GM04503 (cell line): ENCODE measurements at regions not wholly inside any gene's neighbourhood (a gene's known extent, or its start where the extent isn't known, plus 50 kb on each side); places are given as distances from the start of the nearest gene placed in this dataset.

Source experiments
- DNase-seq: peaks from one replicate; pipeline ENCODE4 v3.0.0-alpha.2; 2012; ENCODE audit warnings: low read depth

DNA sequence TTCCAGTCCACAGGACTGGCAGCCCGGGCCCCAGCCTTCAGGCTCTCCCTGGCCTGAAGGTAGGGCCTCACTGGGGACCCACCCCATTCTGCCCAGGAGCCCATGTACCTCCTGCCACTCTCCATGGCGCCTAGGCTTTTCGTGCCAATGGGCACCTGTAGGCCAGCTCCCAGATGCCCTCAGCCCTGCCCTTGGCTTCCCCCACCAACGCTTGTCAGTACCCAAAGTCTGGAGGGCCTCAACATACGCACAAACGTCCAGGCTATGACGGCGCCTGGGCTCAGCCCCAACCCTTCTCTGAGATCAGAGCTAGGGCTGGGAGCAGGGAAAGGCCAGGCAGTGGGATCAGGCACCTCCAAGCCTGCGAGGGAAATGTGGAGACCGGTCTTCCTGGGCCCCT is 816.9 kb upstream of the LUZP2 start:
- no peak for DNase-seq

DNA sequence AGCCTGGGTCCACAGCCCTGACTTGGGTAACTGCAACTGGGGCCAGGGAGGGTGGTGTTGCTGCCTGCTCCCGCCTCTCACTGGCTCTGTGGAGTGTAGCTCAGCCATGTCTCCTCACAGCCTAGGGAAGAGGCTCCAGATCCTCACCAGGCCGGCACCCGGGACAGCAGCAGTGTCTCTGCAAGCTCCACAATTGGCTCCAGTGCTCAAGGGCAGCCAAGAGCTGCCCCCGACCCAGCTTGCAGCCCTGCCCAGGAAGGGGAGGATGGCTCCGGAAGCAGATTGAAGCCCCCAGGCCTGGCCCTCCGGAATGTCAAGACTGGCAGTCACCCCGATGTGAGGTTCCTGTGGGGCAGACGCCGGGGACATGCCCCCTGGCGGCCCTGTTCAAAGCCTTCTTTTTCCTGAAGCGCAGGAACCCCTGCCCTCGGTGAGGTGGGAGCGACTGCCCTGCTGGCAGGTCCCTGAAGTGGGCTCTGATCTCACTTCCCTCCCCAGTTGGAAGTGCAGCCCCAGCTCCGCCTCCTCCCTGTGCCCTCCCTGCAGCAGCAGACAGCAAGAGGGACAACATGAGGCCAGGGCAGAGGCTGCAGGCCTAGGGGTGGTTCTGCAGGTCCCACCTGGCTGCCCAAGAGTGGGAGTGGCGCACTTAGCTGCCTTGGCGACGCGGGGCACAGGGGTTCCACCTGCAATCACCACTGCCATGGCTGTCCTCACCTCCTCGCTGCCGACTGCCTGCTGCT is 816.2 kb upstream of the LUZP2 start:
- no peak for DNase-seq

DNA sequence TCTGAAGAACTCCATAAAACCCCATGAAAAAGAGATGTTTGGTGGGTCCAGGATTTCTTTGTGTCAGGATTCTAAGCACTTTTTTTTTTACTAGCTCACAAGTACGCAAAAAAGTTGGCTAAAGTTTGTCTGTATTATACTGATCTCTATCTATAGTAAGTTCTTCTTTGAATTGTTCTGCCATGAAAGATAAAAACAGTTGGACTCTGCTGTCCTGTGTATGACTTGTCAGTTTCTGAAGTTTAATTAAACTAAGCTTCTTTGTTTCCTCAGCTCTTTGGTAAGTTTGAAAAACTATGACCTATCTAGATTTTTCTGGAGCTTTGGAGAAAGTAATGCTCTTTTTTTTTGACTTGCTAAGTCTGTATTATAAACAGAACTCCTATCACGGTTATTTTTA is 812.2 kb upstream of the LUZP2 start:
- DNase-seq, result no peak

DNA sequence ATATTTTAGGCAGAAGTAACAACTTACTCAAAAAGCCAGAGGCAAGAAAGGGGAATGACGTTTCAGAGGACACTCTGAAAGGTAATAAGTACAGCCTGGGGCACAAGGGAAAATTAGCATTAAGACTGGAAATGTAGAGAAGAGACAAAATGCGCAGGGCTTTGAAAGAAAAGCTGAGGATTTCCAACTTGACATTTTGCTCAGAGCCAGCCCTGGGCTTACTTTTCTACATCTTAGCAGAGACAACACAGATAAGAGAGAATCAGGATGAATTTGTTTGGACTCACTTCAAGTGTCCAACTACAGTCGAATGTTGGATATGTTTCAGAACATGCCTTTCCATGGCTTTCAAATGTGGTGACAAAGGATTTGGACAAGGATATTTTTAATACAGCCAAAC is 808.9 kb upstream of the LUZP2 start:
- DNase-seq, result no peak

DNA sequence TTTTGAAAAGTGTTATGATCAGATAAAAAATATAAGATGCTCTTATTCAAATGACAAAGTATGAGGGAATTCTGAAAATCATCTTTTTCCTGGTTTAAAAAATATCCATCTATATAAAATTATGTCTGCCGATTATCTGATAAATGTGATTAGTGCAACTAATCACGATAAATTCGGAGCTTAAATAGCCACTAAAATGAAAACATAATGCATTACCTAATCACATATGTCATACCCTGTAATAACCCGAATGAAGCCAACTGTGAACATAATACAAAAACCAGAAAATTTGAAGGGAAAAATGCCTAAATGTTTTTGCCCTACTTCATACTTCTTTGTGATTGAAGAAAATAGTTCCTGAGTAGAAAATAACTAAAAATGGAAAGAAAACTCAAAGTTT is 808.4 kb upstream of the LUZP2 start:
- no peak for DNase-seq

DNA sequence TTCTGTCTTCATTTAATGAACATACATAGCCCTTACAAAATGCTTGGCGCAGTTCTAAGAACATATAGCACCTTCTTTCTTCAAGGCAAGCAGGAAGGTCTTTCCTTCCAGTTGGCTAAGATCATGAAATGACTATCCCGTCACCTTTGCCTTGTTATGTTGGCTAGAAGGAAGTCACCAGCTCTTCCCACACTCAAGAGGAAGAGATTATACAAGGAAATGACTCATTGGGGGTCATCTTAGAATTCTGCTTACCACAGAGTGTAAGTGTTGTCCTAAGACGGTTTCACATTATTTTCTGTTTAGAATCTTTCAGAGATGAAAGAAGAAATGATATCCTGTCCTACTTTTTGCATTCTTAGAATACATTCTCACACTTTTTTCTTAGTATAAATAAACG is 808.0 kb upstream of the LUZP2 start:
- DNase-seq, result no peak

DNA sequence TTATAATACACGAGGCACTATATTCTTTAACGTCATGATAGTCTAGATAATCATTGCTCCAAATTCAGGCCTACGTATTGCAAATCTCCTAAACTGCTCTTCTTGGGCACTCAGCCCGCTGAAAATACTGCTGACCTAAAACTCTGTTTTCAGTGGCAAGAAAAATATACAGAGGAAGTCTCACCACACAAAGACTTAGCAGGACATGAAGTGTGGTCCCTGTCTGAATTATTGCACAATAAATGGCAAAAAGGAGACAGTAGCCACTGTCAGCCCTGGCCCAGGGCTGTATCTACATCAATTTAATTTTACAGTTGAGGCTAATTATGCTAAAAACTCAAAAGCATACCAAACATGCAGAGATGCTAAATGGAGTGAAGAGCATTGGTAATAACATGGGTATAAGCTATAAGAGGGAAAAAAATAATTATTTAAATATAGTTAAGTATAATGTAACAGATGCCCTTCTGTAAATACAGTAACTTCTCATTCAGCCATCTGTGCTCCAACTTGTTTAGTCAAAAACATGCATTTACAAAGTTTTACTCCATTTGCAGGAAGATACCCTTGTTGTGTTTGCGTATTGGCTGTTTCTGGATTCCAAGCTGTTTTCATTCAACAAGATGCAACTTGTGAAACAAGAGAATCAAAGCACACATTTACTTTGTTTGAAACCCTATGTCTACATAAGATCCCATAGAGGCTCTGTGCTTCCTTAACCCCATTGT is 800.0 kb upstream of the LUZP2 start:
- DNase-seq, result no peak

DNA sequence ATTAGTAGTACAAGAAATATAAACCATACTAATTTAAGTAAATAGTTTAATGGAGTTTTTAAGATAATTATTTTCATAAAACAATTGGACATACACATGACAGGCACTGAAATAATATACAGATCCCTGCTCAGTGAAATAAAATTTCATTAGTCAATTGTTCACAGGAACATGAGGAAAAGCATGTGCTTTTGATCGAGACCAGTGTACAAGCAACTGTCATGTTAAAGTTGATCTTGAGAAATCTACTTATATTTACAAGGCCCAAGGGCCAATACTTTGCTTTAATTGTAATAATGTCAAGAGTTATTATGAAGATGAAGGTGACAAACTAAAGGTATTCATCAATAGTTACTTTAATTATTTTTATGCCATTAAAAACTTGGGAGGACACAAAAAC is 792.7 kb upstream of the LUZP2 start:
- no peak for DNase-seq

DNA sequence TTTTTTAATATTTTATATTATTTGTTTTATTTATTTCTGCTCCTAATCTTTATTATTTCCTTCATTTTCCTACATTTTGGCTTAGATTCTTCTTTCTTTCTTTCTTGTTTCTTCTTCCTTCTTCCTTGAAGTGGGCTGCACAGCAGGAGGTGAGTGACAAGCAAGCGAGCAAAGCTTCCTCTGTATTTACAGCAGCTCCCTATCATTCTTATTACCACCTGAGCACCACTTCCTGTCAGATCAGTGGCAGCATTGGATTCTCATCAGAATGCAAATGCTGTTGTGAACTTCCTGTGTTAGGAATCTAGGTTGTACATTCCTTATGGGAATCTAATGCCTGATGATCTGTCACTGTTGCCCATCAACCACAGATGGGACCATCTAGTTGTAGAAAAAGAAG is 784.9 kb upstream of the LUZP2 start:
- no peak for DNase-seq

DNA sequence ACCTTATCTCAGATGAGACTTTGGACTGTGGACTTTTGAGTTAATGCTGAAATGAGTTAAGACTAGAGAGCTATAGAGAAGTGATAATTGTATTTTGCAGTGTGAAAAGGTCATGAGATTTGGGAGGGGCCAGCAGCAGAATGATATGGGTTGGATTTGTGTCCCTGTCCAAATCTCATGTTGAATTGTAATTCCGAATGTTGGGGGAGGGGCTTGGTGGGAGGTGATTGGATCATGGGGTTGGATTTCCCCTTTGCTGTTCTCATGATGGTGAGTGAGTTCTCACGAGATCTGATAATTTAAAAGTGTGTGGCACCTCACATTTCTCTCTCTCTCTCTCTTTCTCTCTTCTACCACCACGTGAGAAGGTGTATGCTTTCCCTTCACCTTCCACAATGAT is 777.8 kb upstream of the LUZP2 start:
- DNase-seq, result no peak

DNA sequence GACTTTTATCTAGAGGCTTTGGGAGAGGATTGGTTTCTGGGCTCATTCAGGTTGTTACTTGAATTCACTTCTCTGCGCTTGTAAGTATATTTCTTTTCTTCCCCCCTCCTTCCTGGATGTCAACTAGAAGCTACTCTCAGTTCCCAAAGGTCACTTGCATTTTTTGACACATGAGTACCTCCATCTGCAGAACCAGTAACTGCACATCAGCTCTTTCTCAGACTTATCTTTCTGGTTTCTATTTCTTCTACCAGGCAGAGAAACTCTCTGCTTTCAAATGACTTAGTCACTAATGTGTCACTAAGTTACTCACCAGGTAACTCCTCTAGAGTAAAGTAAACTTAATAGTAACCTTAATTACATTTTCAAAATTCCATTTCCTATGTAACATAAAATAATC is 773.0 kb upstream of the LUZP2 start:
- DNase-seq, result no peak

DNA sequence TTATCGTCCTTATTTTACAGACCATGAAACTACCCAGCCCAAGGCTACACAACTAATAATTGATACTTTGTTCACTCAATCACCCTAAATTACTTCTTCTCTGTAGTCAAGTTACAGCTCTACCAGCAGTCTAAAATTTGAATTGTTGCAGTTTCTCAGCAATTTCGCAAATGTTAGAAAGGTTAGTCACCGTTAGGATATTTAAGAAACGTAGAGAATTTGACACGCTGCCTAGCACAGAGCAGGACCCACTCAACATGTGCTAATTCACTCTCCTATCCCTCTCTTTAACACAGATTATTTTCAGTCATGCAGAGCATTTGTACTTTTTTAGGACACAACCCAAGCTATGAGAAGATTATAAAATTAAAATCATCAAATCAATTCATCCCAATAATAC is 771.1 kb upstream of the LUZP2 start:
- DNase-seq, result no peak

DNA sequence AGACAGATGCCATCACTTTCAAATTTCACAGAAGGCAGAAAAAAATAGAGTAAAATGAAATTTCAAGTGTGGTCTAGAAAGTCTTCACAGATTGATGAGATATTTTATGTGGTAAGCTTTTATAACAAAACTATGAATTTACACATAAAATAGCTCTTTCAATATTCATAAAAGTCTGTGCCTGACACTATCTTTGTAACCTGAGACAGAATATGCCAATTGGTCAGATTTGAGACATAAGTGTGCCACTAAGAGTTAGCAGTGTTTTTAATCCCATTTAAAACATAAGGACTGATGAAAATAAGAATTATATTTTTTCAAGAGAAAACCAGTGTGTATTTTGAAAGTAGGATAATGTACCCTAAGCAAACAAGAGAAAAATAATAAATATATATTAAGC is 769.5 kb upstream of the LUZP2 start:
- no peak for DNase-seq

DNA sequence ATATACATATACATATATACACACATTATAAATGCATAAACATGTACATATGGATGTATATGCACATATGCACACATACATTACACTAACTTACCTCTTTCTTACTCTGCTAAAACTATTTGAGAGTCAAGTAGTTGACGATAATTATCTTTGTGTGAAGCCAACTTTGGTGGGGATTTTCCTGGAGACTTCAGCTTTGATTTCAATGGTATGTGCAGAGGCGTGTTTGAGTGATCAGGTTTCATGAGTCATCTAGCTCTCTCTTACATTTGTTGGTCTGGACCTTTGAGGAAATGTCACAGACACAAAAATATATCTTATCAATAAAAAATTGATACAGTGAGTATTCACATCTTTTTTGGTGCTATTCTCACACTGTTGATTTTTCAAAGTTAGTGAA is 769.1 kb upstream of the LUZP2 start:
- DNase-seq, result no peak

DNA sequence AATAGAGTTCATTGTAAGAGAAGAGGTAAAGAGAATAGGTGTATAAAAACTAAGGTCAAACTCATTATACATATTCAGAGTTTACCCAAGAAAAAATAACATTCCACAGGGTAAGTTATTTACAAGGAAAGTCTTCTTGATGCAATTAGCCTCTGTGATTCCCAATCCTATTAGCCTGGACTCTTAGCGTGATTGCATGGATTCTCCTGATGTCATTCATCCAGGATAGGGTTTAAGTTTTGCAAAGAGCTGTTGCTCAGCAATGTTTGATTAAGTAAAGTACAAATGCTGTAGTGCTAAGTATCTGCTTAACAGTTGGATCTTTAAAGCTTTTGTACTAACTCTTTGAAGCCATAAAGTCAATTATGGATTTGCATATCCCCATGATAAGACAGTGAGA is 767.8 kb upstream of the LUZP2 start:
- DNase-seq, result no peak

DNA sequence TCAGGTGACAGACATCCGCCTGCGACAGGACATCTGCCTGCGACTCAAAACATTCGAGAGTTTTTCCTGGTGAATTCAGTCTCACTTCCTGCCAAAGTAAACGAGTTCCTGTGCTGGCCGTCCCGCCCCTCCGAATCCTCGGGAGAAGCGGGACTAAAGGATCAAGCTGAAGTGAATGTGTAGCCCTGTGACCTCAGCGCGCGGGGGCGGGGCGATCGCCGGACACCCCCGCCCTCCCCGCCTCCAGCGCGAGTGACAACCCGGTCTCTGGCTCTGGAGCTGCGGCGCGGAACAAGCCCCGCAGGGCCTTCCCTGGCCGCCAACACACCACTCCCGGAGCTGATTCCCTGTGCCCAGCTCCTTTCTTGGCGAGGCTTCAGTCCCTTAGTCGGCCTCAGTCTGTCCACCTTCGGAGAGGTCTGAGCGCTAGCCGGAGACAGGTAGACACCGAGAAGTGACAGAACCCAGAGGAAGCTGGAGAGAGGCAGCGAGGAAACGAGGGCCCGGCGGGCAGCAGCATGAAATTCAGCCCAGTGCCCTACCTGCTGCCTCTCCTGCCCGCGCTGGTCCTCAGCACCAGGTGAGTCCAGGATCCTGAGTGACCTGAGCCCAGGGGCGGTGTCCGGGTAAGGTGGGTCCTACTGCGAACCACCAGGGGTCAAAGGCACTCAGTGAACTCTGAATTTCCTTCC is 766.4 kb upstream of the LUZP2 start:
- DNase-seq, result no peak

DNA sequence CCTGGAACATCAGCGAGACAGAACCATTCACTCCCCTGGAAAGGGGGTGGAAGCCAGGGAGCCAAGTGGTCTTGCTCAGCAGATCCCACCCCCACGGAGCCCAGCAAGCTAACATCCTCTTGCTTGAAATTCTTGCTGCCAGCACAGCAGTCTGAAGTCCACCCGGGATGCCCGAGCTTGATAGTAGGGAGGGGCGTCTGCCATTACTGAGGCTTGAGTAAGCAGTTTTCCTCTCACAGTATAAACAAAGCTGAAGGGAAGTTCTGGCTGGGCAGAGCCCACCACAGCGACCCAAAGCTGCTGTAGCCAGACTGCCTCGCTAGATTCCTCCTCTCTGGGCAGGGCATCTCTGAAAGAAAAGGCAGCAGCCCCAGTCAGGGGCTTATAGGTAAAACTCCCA is 764.8 kb upstream of the LUZP2 start:
- DNase-seq, result no peak

DNA sequence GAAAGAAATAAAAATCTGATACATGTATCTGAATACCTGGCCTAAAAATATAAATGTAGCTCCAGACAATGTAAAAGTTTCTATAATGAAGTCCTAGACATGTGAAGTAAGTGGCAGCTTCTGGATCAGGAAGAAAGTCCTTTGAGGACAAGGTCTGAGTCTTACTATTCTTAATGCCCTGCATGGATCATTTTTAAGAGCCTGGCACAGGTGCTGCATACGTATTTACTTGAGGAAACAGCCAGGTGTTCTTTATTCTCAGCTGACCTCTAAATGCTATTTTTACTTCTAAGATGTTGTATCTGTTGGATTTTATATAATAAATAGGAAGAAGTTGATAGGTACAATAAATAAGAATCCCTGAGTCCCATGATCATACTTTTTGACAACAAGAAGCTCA is 750.0 kb upstream of the LUZP2 start:
- no peak for DNase-seq

DNA sequence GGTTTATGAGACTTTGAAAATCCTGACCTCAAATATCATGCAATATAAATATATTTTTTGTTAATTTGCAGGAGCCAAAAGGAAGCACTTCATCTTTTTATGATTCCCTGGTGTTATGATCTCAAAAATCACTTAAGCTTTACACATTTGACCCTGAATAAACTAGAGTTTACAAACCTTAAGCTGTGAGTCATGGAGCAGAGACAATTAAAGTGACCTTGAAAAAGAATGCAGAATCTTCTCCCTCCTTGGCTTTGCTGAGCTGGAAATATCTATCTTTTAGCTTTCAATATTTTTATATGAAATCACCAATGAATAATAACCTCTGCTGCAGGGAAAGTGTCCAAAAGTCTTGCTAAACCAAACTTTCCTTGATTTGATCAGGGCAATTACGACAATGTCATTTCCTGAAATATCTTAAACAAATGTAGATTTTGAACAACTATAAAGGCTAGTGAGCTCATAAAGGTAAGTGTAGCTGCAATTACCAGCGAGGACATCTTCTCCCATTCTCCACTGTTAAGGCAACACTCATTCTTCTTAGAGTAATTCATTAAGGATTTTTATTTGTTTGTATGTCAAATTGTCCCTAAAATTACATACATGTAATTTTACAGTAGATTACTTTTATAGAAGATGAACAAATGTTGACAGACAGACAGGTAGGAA is 747.0 kb upstream of the LUZP2 start:
- DNase-seq, result no peak

DNA sequence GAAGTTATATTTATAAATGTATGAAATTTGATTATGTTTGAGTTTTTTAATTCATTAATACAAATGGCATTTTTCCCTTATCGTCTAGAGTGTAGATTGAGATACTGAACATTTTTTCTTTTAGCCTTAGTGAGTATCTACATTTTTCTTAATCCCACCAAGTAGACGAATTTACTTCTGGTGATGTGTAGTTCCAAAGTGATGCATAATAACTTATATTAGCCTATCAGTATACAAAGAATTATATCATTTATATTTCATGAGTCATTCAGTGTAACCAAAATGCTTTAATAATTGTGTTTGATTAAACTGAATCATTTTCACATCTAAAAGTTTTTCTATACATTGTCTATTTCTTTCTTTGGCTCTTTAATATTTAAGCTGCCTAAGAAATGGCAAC is 745.6 kb upstream of the LUZP2 start:
- DNase-seq, result no peak

DNA sequence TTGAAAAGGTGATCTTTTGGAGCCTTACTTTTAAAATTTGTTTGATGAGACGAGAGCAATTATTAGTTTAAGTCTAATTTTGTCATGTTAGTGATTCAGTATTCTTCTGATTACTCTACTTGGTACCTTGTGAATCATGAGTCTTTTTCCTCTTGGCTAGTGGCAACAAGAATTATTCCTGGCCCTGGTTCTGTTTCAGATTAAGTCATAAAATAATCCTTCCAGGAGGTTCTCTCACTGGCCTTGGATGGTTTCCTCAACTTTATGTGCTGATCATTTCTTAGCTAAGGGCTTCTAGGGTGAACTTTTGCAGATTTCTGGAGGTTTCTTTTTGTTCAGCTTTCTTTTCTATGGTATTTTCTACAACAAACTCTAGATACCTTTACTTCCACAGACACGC is 741.8 kb upstream of the LUZP2 start:
- no peak for DNase-seq

DNA sequence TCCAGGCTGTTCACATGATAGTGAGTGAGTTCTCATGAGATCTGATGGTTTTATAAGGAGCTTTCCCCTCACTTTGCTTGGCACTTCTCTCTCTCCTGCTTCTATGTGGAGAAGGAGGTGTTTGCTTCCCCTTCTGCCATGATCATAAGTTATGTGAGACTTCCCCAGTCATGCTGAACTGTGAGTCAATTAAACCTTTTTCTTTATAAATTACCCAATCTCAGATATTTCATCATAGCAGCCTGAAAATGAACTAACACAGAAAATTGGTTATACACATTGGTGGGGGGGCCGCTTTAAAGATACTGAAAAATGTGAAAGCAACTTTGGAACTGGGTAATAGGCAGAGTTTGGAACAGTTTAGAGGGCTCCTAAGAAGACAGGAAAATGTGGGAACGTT is 741.1 kb upstream of the LUZP2 start:
- DNase-seq, result no peak

DNA sequence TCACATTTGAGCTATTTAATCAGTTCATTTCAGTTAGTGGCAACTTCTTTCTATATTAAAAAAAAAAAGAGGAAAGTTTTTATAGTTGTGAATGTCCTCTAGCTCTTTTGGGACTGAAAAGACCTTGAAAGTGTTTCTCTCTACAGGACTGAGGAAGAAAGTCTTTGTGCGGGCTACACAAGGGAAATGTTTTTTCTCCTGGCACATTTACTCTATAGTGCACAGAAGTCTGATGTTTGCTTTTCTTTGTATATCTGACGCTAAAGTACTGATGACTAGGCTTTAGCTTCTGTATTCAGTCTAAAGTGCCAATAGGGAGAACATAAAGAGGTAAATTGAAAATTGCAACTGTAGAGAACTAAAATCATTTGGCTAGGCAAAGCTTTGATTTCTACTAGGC is 737.4 kb upstream of the LUZP2 start:
- no peak for DNase-seq
